MG63 (cell line): ENCODE measurements at regions not wholly inside any gene's neighbourhood (a gene's known extent, or its start where the extent isn't known, plus 50 kb on each side); places are given as distances from the start of the nearest gene placed in this dataset.

Experiments
- DNase-seq: peaks from one replicate; pipeline ENCODE4 v3.0.0-alpha.2; 2020
- H3K27me3 ChIP-seq: fragments of 250-450 bp; sonication (Bioruptor Pico); 2 replicates; pipeline ENCODE4 v1.5.1; 2020; ENCODE audit warnings: mild to moderate bottlenecking, moderate library complexity
- H3K36me3 ChIP-seq: fragments of 250-450 bp; sonication (Bioruptor Pico); 2 replicates; pipeline ENCODE4 v1.5.1; 2020; ENCODE audit warnings: mild to moderate bottlenecking, moderate library complexity
- H3K4me3 ChIP-seq: fragments of 250-450 bp; sonication (Bioruptor Pico); 2 replicates; pipeline ENCODE4 v1.5.1; 2020; ENCODE audit warnings: mild to moderate bottlenecking, moderate library complexity
- H3K9me3 ChIP-seq: fragments of 250-450 bp; sonication (Bioruptor Pico); 2 replicates; pipeline ENCODE4 v1.5.1; 2020; ENCODE audit warnings: mild to moderate bottlenecking, moderate library complexity

DNA sequence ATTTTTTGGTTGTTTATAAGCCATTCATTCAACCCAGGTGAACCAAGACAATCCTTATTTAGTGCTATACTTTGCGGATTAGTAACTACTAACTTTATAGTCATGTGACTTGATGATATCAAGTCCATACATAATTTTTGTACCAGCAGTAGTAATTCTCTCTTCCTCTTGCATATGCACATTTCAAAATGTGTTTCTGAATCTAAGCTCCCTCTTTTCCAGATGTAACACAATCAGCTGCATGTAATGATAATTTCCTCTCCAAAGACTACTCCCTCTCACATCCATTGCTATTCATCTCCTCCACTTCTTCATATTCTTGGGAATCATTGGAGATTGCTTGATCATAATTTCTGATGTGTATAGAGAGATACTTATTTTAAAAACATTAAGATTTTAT is 510.1 kb upstream of the CDH18 start:
- H3K27me3 ChIP-seq: no peaks in the 10 kb centered on the region
- H3K9me3 ChIP-seq: no peaks in the 10 kb centered on the region
- H3K4me3 ChIP-seq: no peak overlapping the region
- DNase-seq: no peak
- H3K36me3 ChIP-seq: no peaks in the 10 kb centered on the region

DNA sequence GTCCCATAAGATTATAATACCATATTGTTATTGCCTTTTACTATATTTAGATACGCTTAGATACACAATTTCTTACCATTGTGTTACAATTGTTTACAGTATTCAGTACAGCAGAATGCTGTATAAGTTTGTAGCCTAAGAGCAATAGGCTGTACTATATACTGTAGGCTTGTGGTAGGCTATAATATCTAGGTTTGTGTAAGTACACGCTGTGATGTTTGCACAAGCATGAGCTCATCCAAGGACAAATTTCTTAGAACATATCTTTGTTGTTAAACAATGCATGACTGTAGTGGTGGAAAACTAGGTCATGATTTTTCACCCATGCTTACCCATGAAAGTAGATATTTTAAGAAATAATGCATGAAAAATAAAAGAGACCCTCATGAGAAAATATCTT is 509.4 kb upstream of the CDH18 start:
- Histone ChIP-seq H3K4me3 (no peak overlapping the region), H3K36me3 (no peaks in the 10 kb centered on the region), H3K27me3 (no peaks in the 10 kb centered on the region), H3K9me3 (no peaks in the 10 kb centered on the region)
- DNase-seq: no peak

DNA sequence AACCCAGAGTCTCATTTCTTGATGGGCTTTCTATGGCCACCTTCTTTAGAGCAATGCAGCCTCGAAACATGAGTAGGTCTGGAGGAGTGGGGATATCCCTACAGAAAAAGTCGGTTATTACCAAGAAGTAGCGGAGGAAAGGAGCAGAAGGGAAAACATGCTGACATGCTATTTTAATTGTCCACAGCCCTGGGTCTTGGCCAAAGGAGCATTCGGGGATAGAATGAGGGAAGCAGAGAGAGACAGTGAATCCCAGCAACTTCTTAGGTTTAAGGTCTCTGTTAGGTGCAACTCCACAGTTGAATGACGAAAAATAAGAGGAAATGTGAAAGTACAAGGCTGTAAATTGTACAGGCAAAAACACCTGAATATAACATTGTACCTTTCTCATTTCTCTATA is 506.7 kb upstream of the CDH18 start:
- Histone ChIP-seq H3K36me3 (no peaks in the 10 kb centered on the region), H3K9me3 (no peaks in the 10 kb centered on the region), H3K27me3 (no peaks in the 10 kb centered on the region), H3K4me3 (no peak overlapping the region)
- no peak for DNase-seq

DNA sequence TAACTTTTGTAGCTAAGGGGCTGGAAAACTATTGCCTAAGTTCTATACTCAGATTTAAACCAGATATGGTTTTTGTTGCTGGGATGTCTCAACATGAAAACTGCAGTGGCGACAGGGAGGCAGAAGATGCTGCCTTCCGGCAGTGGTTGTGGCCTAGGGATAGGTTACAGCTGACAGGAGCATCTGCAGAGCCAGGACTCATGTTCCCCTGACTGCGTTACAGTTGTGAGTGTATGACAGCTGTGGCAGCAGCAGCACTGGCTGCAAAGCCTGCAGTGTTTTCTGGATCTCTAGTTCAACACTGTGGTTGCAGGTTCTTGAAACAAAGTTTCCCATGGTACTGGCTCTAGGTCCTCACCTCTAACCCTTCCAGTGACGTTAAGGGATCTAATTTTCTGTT is 498.8 kb upstream of the CDH18 start:
- no peak for DNase-seq
- Histone ChIP-seq H3K9me3 (no peaks in the 10 kb centered on the region; the same call in 1 of the 2 replicates), H3K36me3 (no peaks in the 10 kb centered on the region), H3K4me3 (no peak overlapping the region), H3K27me3 (no peaks in the 10 kb centered on the region)

DNA sequence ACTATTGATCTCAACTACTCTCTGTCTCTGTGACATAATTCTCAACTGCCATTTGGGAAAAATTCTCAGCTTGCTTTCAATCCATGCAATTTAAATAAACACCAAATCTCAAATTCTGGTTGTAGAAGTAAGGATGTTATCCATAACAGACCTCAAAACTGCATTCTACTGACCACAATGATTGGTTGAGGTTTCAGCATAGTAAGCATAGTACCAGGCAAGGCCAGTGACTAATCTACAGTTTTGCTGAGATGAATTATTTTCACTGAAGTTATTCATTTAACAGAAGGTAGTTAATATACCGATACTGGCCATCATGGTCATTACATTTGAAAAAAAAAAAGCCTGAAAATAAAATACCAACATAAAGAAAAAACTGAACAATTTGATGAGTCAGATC is 488.0 kb upstream of the CDH18 start:
- DNase-seq: no peak
- H3K9me3 ChIP-seq: no peaks in the 10 kb centered on the region
- H3K36me3 ChIP-seq: no peaks in the 10 kb centered on the region
- no peak overlapping the region for H3K4me3 ChIP-seq
- no peaks in the 10 kb centered on the region for H3K27me3 ChIP-seq

DNA sequence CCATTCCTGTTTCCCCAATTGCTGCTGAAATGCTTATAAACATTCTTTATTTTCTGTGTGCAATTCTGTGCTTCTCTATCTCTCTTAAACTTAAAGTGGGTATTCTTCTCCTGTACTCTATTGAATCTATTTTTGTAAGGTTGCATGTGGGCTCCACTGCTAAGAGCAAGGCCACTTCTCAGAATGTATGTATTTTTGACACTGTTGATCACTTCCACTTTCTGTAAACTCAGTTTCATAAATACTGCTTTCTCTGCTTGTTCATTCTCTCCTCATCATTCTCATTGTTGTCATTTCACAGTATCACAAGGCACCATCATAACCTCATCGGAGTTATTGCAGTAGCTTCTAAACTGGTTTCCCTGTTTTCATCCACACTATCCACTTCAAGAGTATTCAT is 483.0 kb upstream of the CDH18 start:
- DNase-seq: no peak
- H3K4me3 ChIP-seq: no peak overlapping the region
- no peaks in the 10 kb centered on the region for H3K36me3 ChIP-seq
- no peaks in the 10 kb centered on the region for H3K27me3 ChIP-seq
- H3K9me3 ChIP-seq: peaks cover 3% of the 10 kb centered on the region

DNA sequence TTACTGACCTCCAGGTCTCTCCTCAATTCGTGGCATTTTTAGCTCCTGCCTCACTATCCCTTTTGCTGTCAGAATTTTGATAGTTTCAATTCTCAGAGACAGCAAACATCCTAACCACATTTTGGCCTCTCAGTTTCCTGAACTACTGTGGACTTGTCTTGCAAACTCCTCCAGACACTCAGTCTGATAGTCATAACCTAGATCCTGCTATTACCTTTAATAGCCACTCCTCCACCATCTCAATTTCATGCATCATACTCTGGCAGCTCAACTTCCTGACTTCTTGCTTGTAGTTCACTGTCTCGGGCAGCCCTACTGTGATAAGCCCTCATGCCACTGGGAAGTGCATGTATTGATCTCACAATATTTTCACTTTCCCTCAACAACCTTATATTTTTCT is 481.8 kb upstream of the CDH18 start:
- H3K36me3 ChIP-seq: no peaks in the 10 kb centered on the region
- no peak for DNase-seq
- H3K9me3 ChIP-seq: peaks cover 3% of the 10 kb centered on the region
- H3K4me3 ChIP-seq: no peak overlapping the region
- H3K27me3 ChIP-seq: no peaks in the 10 kb centered on the region

DNA sequence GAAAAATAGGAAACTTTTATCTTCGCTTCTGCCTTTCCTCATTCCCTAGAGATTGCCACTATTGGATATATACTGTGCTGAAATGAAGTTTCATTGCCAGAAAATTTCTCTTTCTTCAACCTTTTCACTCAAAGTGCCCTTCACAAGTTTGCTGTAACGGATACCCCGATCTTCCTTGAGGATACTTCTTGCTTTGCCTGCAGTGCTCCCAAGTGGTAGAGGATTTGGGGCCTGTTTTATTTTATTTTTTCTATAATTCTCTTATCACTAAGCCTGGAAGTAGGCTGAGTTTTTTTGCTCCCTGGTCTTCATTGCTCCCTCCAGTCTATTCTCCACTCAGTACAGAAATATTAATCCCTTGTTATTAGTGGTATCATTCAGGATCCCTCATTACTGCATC is 481.4 kb upstream of the CDH18 start:
- no peaks in the 10 kb centered on the region for H3K27me3 ChIP-seq
- no peaks in the 10 kb centered on the region for H3K36me3 ChIP-seq
- H3K9me3 ChIP-seq: peaks cover 3% of the 10 kb centered on the region
- H3K4me3 ChIP-seq: no peak overlapping the region
- no peak for DNase-seq

DNA sequence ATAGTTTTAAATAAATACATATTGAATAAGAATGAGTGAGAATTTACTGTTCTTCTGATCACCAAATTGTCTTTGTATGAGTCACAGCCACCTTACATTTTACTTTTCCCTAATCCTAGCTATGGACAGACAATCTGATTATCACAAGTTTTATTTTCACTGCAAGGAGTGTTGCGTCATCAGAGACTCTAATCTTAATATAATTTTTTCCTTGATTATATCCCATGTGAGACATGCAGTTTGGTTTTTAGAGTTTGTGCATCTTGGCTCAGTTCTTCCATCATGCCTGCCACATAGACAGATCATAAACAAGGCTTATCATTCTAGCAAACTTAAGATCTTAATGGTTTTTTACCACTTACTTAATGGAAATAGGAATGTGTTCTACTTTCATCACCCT is 478.5 kb upstream of the CDH18 start:
- Histone ChIP-seq H3K4me3 (no peak overlapping the region), H3K9me3 (peaks cover 3% of the 10 kb centered on the region), H3K27me3 (no peaks in the 10 kb centered on the region), H3K36me3 (no peaks in the 10 kb centered on the region)
- no peak for DNase-seq

DNA sequence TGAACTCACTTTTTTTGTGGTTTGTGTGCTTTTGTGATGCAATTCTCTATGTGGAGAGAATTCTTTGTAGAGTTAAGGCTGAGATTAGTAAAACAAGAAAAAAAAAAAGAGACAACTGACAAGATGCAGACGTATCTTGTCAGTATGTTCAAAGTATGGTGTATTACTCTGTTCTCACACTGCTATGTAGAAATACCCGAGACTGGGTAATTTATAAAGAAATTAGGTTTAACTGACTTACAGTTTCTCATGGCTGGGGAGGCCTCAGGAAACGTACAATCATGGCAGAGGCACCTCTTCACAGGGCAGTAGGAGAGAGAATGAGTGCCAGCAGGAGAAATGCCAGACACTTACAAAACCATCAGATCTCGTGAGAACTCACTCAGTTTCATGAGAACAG is 475.2 kb upstream of the CDH18 start:
- Histone ChIP-seq H3K36me3 (no peaks in the 10 kb centered on the region), H3K9me3 (peaks cover 3% of the 10 kb centered on the region; the same call in 1 of the 2 replicates), H3K27me3 (no peaks in the 10 kb centered on the region), H3K4me3 (no peak overlapping the region)
- no peak for DNase-seq

DNA sequence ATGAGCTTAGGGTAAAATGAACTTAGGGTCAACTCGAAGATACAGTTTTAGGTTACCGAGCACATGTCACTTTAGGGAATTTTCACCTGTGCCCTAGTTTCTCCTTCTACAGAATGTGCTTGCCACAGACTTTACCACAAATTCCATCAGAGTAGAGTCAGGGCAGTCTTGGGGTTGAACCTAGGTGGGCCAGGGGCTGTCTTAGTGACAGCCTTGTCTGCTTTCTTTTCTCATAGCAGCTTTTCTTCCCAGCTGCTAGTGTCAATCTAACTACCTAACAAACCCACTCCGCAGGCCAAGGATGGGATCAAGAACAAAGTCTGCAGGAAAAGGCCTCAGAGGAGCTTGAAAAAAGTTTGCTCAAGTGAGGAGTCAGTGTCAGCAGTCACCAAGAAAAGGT is 458.1 kb upstream of the CDH18 start:
- no peak for DNase-seq
- Histone ChIP-seq H3K27me3 (no peaks in the 10 kb centered on the region), H3K4me3 (no peak overlapping the region), H3K36me3 (no peaks in the 10 kb centered on the region), H3K9me3 (no peaks in the 10 kb centered on the region)

DNA sequence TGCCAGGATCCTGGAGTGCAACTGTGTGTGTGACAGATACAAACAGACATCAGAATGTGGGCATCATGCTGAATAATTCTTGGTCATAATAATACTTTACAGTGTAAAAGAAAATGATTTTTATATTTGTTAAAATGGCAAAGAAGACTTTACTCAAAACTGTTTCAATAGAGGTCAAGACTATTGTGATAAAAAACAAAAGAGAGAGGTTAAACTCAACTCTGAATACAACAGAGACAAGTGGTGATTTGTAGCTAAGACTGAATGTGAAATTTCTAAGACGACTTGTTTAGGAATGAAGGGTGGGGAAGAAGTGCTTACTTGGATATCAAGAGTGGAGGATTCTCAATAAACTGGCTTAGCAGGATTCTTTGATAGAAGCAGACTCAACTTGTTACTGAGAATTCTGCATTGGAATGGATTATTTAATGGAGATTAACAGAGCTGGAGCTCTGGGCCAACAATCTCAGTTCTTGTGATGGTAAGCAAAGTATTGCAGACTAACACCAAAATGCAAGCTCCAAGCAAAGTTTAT is 457.4 kb upstream of the CDH18 start:
- Histone ChIP-seq H3K9me3 (no peaks in the 10 kb centered on the region), H3K27me3 (no peaks in the 10 kb centered on the region), H3K36me3 (no peaks in the 10 kb centered on the region), H3K4me3 (no peak overlapping the region)
- DNase-seq: no peak

DNA sequence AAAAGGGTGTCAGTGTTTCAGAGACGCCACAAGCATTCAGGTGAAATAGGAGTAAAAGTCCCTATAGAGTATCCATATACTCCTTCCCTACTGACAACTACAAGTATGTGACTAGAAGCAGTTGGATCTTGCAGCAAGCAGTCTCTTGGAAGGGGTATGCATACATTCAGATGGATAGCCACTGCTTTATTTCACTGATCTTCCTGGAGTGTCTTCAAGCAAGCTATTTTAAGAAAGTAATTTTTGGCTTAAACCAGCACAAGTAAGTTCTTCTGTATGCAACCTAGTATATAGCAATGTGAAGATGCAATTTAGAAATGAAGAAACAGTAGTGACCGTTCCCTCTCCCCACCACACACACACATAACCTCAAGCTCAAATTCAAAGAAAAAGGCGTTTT is 446.8 kb upstream of the CDH18 start:
- Histone ChIP-seq H3K4me3 (no peak overlapping the region), H3K9me3 (no peaks in the 10 kb centered on the region), H3K27me3 (no peaks in the 10 kb centered on the region), H3K36me3 (no peaks in the 10 kb centered on the region)
- DNase-seq: no peak

DNA sequence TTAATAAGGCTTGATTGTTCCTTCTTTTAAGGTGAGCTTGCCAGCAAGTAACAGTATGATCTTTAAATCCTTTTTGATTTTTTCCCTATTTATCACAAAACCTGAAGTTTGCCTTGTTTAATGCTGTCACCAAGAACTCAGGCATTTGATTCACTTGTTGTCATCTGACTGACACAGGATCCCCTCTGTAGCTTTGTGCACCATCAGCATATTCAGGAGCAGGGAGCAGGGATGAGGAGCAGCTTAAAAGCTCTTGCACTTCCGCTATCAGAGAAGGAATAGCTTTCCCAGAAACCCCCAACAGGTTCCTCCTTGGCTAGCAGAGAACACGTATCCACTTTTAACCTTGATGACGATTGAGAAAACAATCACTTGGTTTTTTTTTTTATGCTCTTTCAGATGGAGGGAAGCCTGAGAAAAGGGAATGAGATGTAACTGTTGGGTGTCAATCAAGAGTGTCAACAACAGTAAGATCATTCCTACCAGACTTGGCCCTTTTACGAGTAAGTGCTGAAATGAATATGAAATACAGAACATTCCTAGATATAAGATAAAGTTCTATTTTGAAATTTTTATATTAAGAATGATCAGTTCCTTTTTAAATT is 433.1 kb upstream of the CDH18 start:
- Histone ChIP-seq H3K9me3 (no peaks in the 10 kb centered on the region), H3K27me3 (no peaks in the 10 kb centered on the region), H3K36me3 (no peaks in the 10 kb centered on the region), H3K4me3 (no peak overlapping the region)
- DNase-seq: no peak
